Upper lobe of left lung (tissue), 6 donors: ENCODE measurements at regions not wholly inside any gene's neighbourhood (a gene's known extent, or its start where the extent isn't known, plus 50 kb on each side); places are given as distances from the start of the nearest gene placed in this dataset.

ENCODE experiments used
- ATAC-seq, 2 donors: fragments of 200-7000 bp; cut with Tn5 transposase; one replicate each; pipeline ENCODE4 v1.9.1; 2022; ENCODE audit warnings: mild to moderate bottlenecking in 2 of 2, moderate library complexity in 2 of 2; ENCODE audit not compliant: low FRiP score in 2 of 2
- DNase-seq, 2 donors: peaks; one replicate each; pipeline ENCODE4 v3.0.0-alpha.2; 2019 to 2020
- H3K27ac ChIP-seq, 4 donors: fragments of 200-600 bp; sonication (generic); one replicate each; pipeline ENCODE4 v1.5.1; 2016 to 2019
- H3K27me3 ChIP-seq, 4 donors: fragments of 200-600 bp; sonication (generic); one replicate each; pipeline ENCODE4 v1.5.1; 2017 to 2019
- H3K36me3 ChIP-seq, 4 donors: fragments of 200-600 bp; sonication (generic); one replicate each; pipeline ENCODE4 v1.5.1; 2016 to 2019
- H3K4me1 ChIP-seq, 4 donors: fragments of 200-600 bp; sonication (generic); one replicate each; pipeline ENCODE4 v1.5.1; 2018 to 2019
- H3K4me3 ChIP-seq, 4 donors: fragments of 200-600 bp; sonication (generic); one replicate each; pipeline ENCODE4 v1.5.1; 2017 to 2019; ENCODE audit warnings: mild to moderate bottlenecking in 2 of 4, moderate library complexity in 1 of 4
- H3K9me3 ChIP-seq, 4 donors: fragments of 200-600 bp; sonication (generic); one replicate each; pipeline ENCODE4 v1.5.1; 2018 to 2019
- CTCF ChIP-seq, 6 experiments: fragments of 450-650 bp in 4 of 6; fragments of 200-600 bp in 2 of 6; sonication (generic) in 2 of 6; IDR thresholded peaks; one replicate each; pipeline ENCODE4 v1.5.1; 2016 to 2019; ENCODE audit warnings: antibody characterized with exemption in 6 of 6
- EP300 ChIP-seq, 4 donors: sonication (generic); formaldehyde crosslinking; IDR thresholded peaks; one replicate each; pipeline ENCODE4 v1.5.1; 2017; ENCODE audit warnings: antibody characterized with exemption in 4 of 4, control low read depth in 2 of 4
- POLR2A ChIP-seq, 4 donors: fragments of 450-650 bp; IDR thresholded peaks; one replicate each; pipeline ENCODE4 v1.5.1; 2016 to 2017; ENCODE audit warnings: antibody characterized with exemption in 4 of 4, mild to moderate bottlenecking in 2 of 4
- POLR2AphosphoS5 ChIP-seq, 2 donors: sonication (generic); formaldehyde crosslinking; IDR thresholded peaks; one replicate each; pipeline ENCODE4 v1.5.1; 2017; ENCODE audit warnings: antibody characterized with exemption in 2 of 2
- WGBS, 2 donors: methylation state at CpG; one replicate each; pipeline ENCODE4 v1.1.5; 2017 to 2018; 5-methylcytosine and 5-hydroxymethylcytosine counted together
- donor health status: DM: no; HTN: no; CAD: no; lungs with moderate emphysema.
- donor health status: DM: no; HTN: yes; CAD: no; lungs with severe emphysema.

GRCh38 chr10:83937826-83938225, 201.5 kb upstream of the GHITM start:
- ATAC-seq = no peak
- no peak for TF ChIP-seq CTCF (IDR thresholded peaks at IDR 0.05)
- no peak for TF ChIP-seq EP300 (IDR thresholded peaks at IDR 0.05)
- no peak for TF ChIP-seq POLR2A (IDR thresholded peaks at IDR 0.05)
- TF ChIP-seq POLR2AphosphoS5 (IDR thresholded peaks at IDR 0.05) = no peak
- no peak overlapping the region for H3K27ac ChIP-seq
- H3K36me3 ChIP-seq = no peaks in the 10 kb centered on the region
- no peak for DNase-seq
- no peaks in the 10 kb centered on the region for H3K9me3 ChIP-seq
- no peaks in the 10 kb centered on the region for H3K27me3 ChIP-seq
- H3K4me3 ChIP-seq = no peak overlapping the region
- 87 to 88% methylated on average over 1 of the region's 1 CpG for WGBS, 2 donors
- H3K4me1 ChIP-seq = no peaks in the 10 kb centered on the region

- no peaks in the 10 kb centered on the region for H3K36me3 ChIP-seq
- ATAC-seq = no peak
Measured at GRCh38 chr10:83941189-83941588, 198.1 kb upstream of the GHITM start.

GRCh38 chr10:83942410-83942809, 196.9 kb upstream of the GHITM start:
- H3K9me3 ChIP-seq = no peaks in the 10 kb centered on the region
- H3K27me3 ChIP-seq = no peaks in the 10 kb centered on the region
- H3K27ac ChIP-seq = no peak overlapping the region
- H3K36me3 ChIP-seq = no peaks in the 10 kb centered on the region
- H3K4me3 ChIP-seq = no peak overlapping the region
- 83 to 95% methylated on average over 3 of the region's 3 CpGs for WGBS, 2 donors
- no peaks in the 10 kb centered on the region for H3K4me1 ChIP-seq
- ATAC-seq (no peak), DNase-seq (no peak)
- no peak for TF ChIP-seq POLR2AphosphoS5 (IDR thresholded peaks at IDR 0.05)
- no peak for TF ChIP-seq POLR2A (IDR thresholded peaks at IDR 0.05)
- no peak for TF ChIP-seq EP300 (IDR thresholded peaks at IDR 0.05)
- TF ChIP-seq CTCF (IDR thresholded peaks at IDR 0.05) = no peak

More at GRCh38 chr10:83941189-83941588, 198.1 kb upstream of the GHITM start:
- no peak for DNase-seq
- TF ChIP-seq CTCF (IDR thresholded peaks at IDR 0.05) (no peak), POLR2AphosphoS5 (IDR thresholded peaks at IDR 0.05) (no peak), EP300 (IDR thresholded peaks at IDR 0.05) (no peak), POLR2A (IDR thresholded peaks at IDR 0.05) (no peak)
- Histone ChIP-seq H3K27ac (no peak overlapping the region), H3K27me3 (no peaks in the 10 kb centered on the region), H3K4me3 (no peak overlapping the region), H3K9me3 (no peaks in the 10 kb centered on the region), H3K4me1 (no peaks in the 10 kb centered on the region)
- 86 to 87% methylated on average over 2 of the region's 2 CpGs for WGBS, 2 donors

DNA sequence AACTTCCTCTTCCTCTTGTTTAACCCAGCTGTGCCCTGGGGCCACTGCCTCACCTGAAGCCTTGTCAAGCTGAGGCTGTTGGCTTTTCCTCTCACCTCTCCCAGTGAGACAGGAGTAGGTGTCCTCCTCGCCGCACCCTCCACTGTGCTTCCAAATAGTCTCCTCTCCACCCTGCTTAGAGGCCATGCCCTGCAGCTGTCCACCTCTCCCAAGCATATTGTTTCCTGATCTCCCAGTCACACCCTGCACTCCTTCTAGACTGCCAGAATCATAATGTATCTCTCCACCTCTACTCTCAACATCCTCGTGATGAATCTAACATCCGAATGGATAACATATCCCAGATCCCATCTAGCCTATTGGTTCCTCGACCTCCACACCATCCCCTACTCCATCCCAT, 196.3 kb upstream of the GHITM start:
- Histone ChIP-seq H3K9me3 (no peaks in the 10 kb centered on the region), H3K27me3 (no peaks in the 10 kb centered on the region), H3K4me3 (no peak overlapping the region), H3K27ac (no peak overlapping the region), H3K36me3 (no peaks in the 10 kb centered on the region), H3K4me1 (no peaks in the 10 kb centered on the region)
- DNase-seq (no peak), ATAC-seq (no peak)
- TF ChIP-seq POLR2A (IDR thresholded peaks at IDR 0.05) = no peak
- no peak for TF ChIP-seq CTCF (IDR thresholded peaks at IDR 0.05)
- no peak for TF ChIP-seq POLR2AphosphoS5 (IDR thresholded peaks at IDR 0.05)
- TF ChIP-seq EP300 (IDR thresholded peaks at IDR 0.05) = no peak
- 59 to 84% methylated on average over 5 of the region's 5 CpGs for WGBS, 2 donors

- H3K27me3 ChIP-seq = no peaks in the 10 kb centered on the region
- no peak overlapping the region for H3K4me3 ChIP-seq
- H3K36me3 ChIP-seq = no peaks in the 10 kb centered on the region
- no peak overlapping the region for H3K27ac ChIP-seq
- TF ChIP-seq EP300 (IDR thresholded peaks at IDR 0.05) (no peak), CTCF (IDR thresholded peaks at IDR 0.05) (no peak), POLR2AphosphoS5 (IDR thresholded peaks at IDR 0.05) (no peak), POLR2A (IDR thresholded peaks at IDR 0.05) (no peak)
- 55 to 85% methylated on average over 4 of the region's 4 CpGs for WGBS, 2 donors
- DNase-seq (no peak), ATAC-seq (no peak)
- no peaks in the 10 kb centered on the region for H3K4me1 ChIP-seq
- H3K9me3 ChIP-seq = no peaks in the 10 kb centered on the region
Measured at GRCh38 chr10:83943920-83944319, 195.4 kb upstream of the GHITM start.
